PFSK-1 (cell line): ENCODE measurements at regions not wholly inside any gene's neighbourhood (a gene's known extent, or its start where the extent isn't known, plus 50 kb on each side); places are given as distances from the start of the nearest gene placed in this dataset.

Source experiments
- POLR2AphosphoS5 ChIP-seq: IDR thresholded peaks from 2 replicates; pipeline ENCODE4 v1.6.1; 2012; ENCODE audit warnings: low read depth, mild to moderate bottlenecking, control low read depth, low read length, moderate library complexity
- REST ChIP-seq, 2 experiments: IDR thresholded peaks; 2 replicates each; pipeline versions ENCODE4 v1.6.1 to v1.8.0; 2011 to 2012; ENCODE audit warnings: low read depth in 2 of 2, low read length in 2 of 2, control low read depth in 1 of 2, inconsistent platforms in 1 of 2, mild to moderate bottlenecking in 1 of 2, moderate library complexity in 1 of 2; ENCODE audit not compliant: insufficient read depth in 1 of 2
- SIN3A ChIP-seq: IDR thresholded peaks from 2 replicates; pipeline ENCODE4 v1.6.1; 2012; ENCODE audit warnings: mild to moderate bottlenecking, low read length, moderate library complexity, borderline replicate concordance; ENCODE audit not compliant: insufficient read depth
- TAF1 ChIP-seq: IDR thresholded peaks from 2 replicates; pipeline ENCODE4 v1.6.1; 2012; ENCODE audit warnings: low read length, control low read depth, borderline replicate concordance; ENCODE audit not compliant: insufficient read depth

GRCh38 chr1:96079581-96079980 is 642.0 kb upstream of the PTBP2 start:
- TF ChIP-seq SIN3A (no peak), REST (IDR thresholded peaks at IDR 0.05; ENCODE audit: insufficient read depth in 1 of 2, low read depth in 2 of 2, low read length in 2 of 2) (no peak), POLR2AphosphoS5 (no peak), TAF1 (no peak)
